Astrocyte (in vitro differentiated cells and primary cell): ENCODE measurements at regions not wholly inside any gene's neighbourhood (a gene's known extent, or its start where the extent isn't known, plus 50 kb on each side); places are given as distances from the start of the nearest gene placed in this dataset.

Experiments used
- EZH2 ChIP-seq: IDR thresholded peaks from 2 replicates; pipeline ENCODE4 v1.6.1; 2012; ENCODE audit warnings: mild to moderate bottlenecking, low read length, inconsistent platforms; ENCODE audit not compliant: insufficient read depth
- TF ChIP-seq, protein P1 (sequence below): IDR thresholded peaks from 2 replicates; pipeline ENCODE4 v1.5.1; 2011; ENCODE audit warnings: low read depth, mild to moderate bottlenecking, inconsistent platforms, low read length, moderate library complexity; ENCODE audit not compliant: insufficient read depth

DNA sequence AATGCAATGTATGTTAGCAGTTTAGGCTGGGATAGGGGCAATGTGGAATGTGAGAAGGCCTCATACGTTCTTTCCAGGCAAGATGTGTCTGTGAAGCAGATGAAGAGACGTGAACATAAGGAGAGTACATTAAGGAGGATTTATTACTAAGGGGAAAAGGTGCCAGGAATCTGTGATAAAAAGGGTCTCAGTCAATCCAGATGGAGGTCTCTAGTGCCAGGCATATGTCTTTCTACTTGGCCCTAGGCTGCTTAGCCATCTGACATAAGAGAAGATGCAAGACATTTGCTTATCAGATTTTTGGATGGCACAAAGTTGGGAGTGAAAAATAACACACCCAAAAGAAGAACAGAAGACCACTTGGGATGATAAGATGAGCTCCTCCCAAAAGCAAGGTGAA lies 93.0 kb upstream of the PRKG2 start:
- TF ChIP-seq, protein P1, sequence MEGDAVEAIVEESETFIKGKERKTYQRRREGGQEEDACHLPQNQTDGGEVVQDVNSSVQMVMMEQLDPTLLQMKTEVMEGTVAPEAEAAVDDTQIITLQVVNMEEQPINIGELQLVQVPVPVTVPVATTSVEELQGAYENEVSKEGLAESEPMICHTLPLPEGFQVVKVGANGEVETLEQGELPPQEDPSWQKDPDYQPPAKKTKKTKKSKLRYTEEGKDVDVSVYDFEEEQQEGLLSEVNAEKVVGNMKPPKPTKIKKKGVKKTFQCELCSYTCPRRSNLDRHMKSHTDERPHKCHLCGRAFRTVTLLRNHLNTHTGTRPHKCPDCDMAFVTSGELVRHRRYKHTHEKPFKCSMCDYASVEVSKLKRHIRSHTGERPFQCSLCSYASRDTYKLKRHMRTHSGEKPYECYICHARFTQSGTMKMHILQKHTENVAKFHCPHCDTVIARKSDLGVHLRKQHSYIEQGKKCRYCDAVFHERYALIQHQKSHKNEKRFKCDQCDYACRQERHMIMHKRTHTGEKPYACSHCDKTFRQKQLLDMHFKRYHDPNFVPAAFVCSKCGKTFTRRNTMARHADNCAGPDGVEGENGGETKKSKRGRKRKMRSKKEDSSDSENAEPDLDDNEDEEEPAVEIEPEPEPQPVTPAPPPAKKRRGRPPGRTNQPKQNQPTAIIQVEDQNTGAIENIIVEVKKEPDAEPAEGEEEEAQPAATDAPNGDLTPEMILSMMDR: no peak
- no peak for TF ChIP-seq EZH2
